Colonic mucosa (tissue), 4 donors: ENCODE measurements at regions not wholly inside any gene's neighbourhood (a gene's known extent, or its start where the extent isn't known, plus 50 kb on each side); places are given as distances from the start of the nearest gene placed in this dataset.

ENCODE experiments used
- DNase-seq: peaks from one replicate; pipeline ENCODE4 v3.0.0-alpha.2; 2020
- H3K27ac ChIP-seq: fragments of 200-600 bp; one replicate; pipeline ENCODE4 v1.8.0; 2021
- H3K27me3 ChIP-seq: fragments of 200-600 bp; one replicate; pipeline ENCODE4 v1.8.0; 2021
- H3K36me3 ChIP-seq: fragments of 200-600 bp; one replicate; pipeline ENCODE4 v1.8.0; 2021
- H3K4me1 ChIP-seq: fragments of 200-600 bp; one replicate; pipeline ENCODE4 v1.8.0; 2021; ENCODE audit warnings: mild to moderate bottlenecking
- H3K4me3 ChIP-seq: fragments of 200-600 bp; one replicate; pipeline ENCODE4 v1.8.0; 2021
- H3K9ac ChIP-seq, 2 donors: one replicate each; pipeline ENCODE4 v1.7.0; 2013; ENCODE audit warnings: control low read depth in 2 of 2, low read depth in 2 of 2, low read length in 2 of 2
- H3K9me3 ChIP-seq: fragments of 200-600 bp; one replicate; pipeline ENCODE4 v1.8.0; 2021
- CTCF ChIP-seq: fragments of 200-600 bp; IDR thresholded peaks from one replicate; pipeline ENCODE4 v1.8.0; 2022; ENCODE audit warnings: antibody characterized with exemption, mild to moderate bottlenecking
- intact Hi-C: fragments of 100-400 bp; cut with DNase I; formaldehyde crosslinking; loops from one replicate; pipeline ENCODE4 v1.14.1; 2022
- donor health status: healthy.
- donor health status: DM: no; HTN: no; CAD: no.
- donor health status: DM: no; HTN: no; CAD: no.

GRCh38 chr4:100041646-100042045 is 91.6 kb upstream of the H2AZ1 start:
- Histone ChIP-seq H3K4me1 (no peaks in the 10 kb centered on the region), H3K27ac (no peak overlapping the region), H3K36me3 (no peaks in the 10 kb centered on the region), H3K9ac (no peak overlapping the region), H3K4me3 (no peak overlapping the region), H3K9me3 (no peaks in the 10 kb centered on the region), H3K27me3 (no peaks in the 10 kb centered on the region)
- DNase-seq = no peak
- intact Hi-C loops = no loop called here
- no peak for TF ChIP-seq CTCF

DNA sequence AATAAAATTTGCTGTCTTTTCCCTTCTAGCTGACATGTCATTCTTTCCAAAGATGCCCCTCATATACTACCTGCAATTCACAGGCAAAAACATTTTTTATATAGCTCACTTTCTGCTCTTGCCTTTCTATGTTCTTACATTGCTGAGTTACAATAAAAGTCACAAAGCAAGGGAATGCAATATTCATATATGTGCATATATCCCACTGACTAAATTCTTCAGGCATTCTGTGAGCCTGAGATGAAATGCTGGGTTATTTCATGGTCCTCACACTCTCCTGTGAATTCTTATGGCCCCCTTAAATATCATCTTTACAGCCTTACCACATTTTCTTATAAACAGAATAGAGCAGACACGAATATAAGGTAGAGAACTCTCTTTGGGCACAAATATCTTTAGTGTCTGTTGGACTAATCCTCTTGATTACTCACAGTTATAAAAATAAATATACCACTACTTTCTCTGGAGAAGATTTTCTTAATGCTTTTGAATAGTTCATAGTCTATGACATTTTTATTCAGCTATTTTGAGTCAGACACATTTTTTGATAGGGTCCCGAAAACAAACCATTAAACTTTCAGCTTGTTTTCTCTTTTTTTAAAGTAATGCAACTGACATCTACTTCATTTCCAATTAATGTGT is 84.1 kb upstream of the H2AZ1 start:
- Histone ChIP-seq H3K27ac (no peak overlapping the region), H3K36me3 (no peaks in the 10 kb centered on the region), H3K9ac (no peak overlapping the region), H3K4me3 (no peak overlapping the region), H3K4me1 (no peaks in the 10 kb centered on the region), H3K27me3 (no peaks in the 10 kb centered on the region), H3K9me3 (no peaks in the 10 kb centered on the region)
- DNase-seq = no peak
- no peak for TF ChIP-seq CTCF
- intact Hi-C loops = no loop called here

DNA sequence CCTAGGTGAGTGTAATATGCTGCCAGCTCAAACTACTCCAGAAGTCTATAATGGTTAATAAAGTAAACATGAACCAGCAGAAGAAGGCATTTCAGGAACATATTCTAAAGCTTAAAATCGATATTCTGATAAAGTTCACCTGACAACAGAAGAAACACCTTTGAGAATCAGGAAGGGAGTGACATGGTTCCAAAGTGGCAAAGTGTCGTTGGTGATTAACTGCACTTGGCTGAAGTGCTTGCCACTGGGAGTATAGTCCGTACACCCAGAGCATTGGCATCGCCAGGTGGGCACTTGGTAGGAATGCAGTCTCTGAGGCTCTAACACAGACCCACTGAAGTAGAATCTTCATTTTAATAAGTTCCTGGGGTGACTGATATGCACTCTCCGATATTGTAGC is 76.0 kb upstream of the H2AZ1 start:
- intact Hi-C loops = no loop called here
- H3K4me3 ChIP-seq = no peak overlapping the region
- no peak overlapping the region for H3K27ac ChIP-seq
- H3K4me1 ChIP-seq = no peaks in the 10 kb centered on the region
- no peaks in the 10 kb centered on the region for H3K9me3 ChIP-seq
- H3K36me3 ChIP-seq = no peaks in the 10 kb centered on the region
- no peak for TF ChIP-seq CTCF
- H3K9ac ChIP-seq = no peak overlapping the region
- H3K27me3 ChIP-seq = no peaks in the 10 kb centered on the region
- DNase-seq = no peak

DNA sequence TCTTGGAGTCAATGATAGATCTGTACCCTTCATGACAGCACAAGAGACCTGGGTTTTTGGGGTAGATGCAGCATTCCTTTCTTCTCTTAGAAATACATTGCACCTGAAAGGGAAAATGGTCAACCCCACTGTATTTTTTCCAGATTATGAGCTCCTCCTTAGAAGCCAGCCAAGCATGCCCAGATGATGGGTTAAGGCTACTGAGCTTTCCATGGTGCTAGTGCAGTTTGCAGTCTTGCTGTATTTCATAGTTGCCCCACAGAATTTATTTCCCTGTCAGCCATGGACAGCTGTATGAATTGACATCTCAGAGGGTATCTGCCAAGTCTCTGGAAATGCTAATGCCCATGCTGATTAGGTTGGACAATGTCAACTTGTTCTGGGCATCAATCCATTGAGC is 73.7 kb upstream of the H2AZ1 start:
- Histone ChIP-seq H3K27ac (no peak overlapping the region), H3K36me3 (no peaks in the 10 kb centered on the region), H3K4me1 (no peaks in the 10 kb centered on the region), H3K9ac (no peak overlapping the region), H3K4me3 (no peak overlapping the region), H3K9me3 (no peaks in the 10 kb centered on the region), H3K27me3 (no peaks in the 10 kb centered on the region)
- no peak for DNase-seq
- TF ChIP-seq CTCF = no peak
- intact Hi-C loops = no loop called here

GRCh38 chr4:100022792-100023222 is 72.7 kb upstream of the H2AZ1 start:
- intact Hi-C loops = no loop called here
- no peak for TF ChIP-seq CTCF
- H3K9me3 ChIP-seq = no peaks in the 10 kb centered on the region
- no peak overlapping the region for H3K27ac ChIP-seq
- no peaks in the 10 kb centered on the region for H3K4me1 ChIP-seq
- H3K4me3 ChIP-seq = no peak overlapping the region
- no peaks in the 10 kb centered on the region for H3K27me3 ChIP-seq
- DNase-seq = no peak
- no peaks in the 10 kb centered on the region for H3K36me3 ChIP-seq
- H3K9ac ChIP-seq = no peak overlapping the region
